ENCODE measurements at regions not wholly inside any gene's neighbourhood (a gene's known extent, or its start where the extent isn't known, plus 50 kb on each side); places are given as distances from the start of the nearest gene placed in this dataset.

DNA sequence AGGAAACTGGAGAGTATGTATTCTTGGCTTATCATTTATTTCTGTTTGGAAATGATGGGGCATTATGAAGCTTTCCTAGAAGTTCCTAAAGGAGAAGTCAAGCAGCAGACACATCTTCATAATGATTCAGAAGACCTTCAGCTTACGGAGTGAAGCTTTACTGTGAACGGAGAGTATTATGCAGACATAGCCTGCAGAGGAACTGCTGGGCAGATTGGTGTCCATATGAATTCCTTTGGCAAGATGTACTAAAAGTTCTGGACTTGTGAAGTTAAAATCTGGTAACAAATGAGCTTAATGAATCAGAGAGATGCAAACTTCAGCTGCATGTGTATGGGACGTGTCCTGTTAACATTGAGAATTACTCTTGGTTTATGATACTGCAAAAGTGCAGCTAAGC lies 60.1 kb downstream of the NABP1 start:
- intact Hi-C loops (cut with DNase I, micrococcal nuclease), result no loop called here
- Mint-ChIP-seq H3K4me3 (no peak overlapping the region), H3K36me3 (ENCODE audit: low read depth) (no peaks in the 10 kb centered on the region), H3K9me3 (ENCODE audit: low read depth) (no peaks in the 10 kb centered on the region), H3K27ac (no peak overlapping the region), H3K27me3 (peaks cover 5% of the 10 kb centered on the region), H3K4me1 (peaks cover 12% of the 10 kb centered on the region)
- no peak for DNase-seq
- POLR2A ChIA-PET, result interaction anchor here (0.7 kb wide), 1 partner anchor 11 kb away, joined by 5 read pairs; no protein-coding TSS in a partner anchor
- ATAC-seq, result no peak
- CTCF ChIA-PET, result interaction anchor here (0.7 to 0.8 kb wide), 2 partner anchors 20 to 184 kb away, joined by 3 to 4 read pairs; no protein-coding TSS in a partner anchor

DNA sequence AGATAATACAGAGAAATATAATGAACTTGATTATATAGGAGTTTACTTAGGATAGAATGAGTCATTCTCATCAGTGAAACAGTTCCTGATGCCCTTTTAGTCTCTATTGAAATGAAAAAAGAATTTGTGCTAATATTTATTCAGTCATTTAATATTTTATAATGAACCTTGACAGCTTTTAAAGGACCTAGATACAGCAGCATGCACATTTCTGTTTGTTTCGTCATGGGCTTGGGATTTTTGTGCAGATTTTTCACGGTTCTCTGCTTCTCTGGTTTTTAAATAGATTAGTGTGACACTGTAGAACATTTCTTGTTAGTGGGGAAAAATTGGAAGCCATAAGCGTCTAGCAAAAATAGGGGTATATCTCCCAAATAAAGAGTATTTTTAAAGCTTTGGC lies 60.7 kb downstream of the NABP1 start:
- peaks cover 7% of the 10 kb centered on the region for H3K27me3 Mint-ChIP-seq
- H3K36me3 Mint-ChIP-seq (ENCODE audit: low read depth), result no peaks in the 10 kb centered on the region
- H3K4me3 Mint-ChIP-seq, result no peak overlapping the region
- ChIA-PET POLR2A (no interaction called here), CTCF (no interaction called here)
- intact Hi-C loops (cut with DNase I, micrococcal nuclease), result no loop called here
- H3K9me3 Mint-ChIP-seq (ENCODE audit: low read depth), result no peaks in the 10 kb centered on the region
- no peak overlapping the region for H3K27ac Mint-ChIP-seq
- no peak for ATAC-seq
- peaks cover 12% of the 10 kb centered on the region for H3K4me1 Mint-ChIP-seq
- DNase-seq, result no peak

DNA sequence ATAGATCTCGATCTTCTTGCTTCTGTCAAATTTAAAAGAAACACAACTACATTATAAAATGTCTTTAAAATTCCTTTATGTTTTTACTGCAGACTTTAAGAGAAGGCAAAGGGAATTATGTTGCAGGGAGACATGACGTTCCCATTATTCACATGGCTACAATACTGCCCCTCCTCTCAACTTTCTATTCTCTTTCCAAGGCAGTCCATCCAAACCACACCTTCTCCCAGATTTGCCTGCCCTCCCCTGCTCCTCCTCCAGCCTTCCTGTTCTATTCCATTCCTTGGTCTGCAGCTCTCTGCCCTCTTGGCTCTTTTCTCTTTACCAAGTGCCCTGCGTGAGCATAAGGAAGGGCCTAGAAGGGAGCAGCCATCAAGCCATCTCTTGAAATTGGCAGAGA lies 61.3 kb downstream of the NABP1 start:
- Mint-ChIP-seq H3K4me3 (no peak overlapping the region), H3K27me3 (peaks cover 8% of the 10 kb centered on the region), H3K27ac (no peak overlapping the region), H3K9me3 (ENCODE audit: low read depth) (no peaks in the 10 kb centered on the region), H3K4me1 (peaks cover 12% of the 10 kb centered on the region), H3K36me3 (ENCODE audit: low read depth) (no peaks in the 10 kb centered on the region)
- no peak for ATAC-seq
- no peak for DNase-seq
- ChIA-PET CTCF (no interaction called here), POLR2A (interaction anchor here (0.6 kb wide), 1 partner anchor 603 kb away, joined by 3 read pairs; no protein-coding TSS in a partner anchor)
- intact Hi-C loops (cut with DNase I, micrococcal nuclease), result no loop called here

DNA sequence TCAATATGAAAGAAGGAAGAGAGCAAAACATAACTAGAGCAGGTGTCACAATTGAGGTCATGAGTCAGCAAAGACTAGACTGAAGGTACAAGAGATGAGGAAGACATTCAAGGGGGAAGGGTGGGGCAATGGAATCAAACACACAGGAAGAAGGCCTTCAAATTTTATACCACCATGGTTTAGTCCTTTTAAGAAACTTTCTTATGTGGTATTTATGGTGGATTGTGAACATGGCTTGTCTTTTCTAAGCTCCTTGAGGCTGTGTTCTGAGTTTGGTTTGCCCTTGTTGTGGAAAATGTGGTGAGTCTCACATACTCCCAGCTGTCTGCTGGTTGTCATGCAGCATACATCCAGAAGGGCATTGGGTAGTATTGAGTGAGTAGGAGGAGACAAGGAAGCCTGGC lies 62.1 kb downstream of the NABP1 start:
- Mint-ChIP-seq H3K27me3 (peaks cover 10% of the 10 kb centered on the region), H3K27ac (peak overlapping the region; percentile 66), H3K9me3 (ENCODE audit: low read depth) (no peaks in the 10 kb centered on the region), H3K4me1 (peaks cover 12% of the 10 kb centered on the region), H3K4me3 (no peak overlapping the region), H3K36me3 (ENCODE audit: low read depth) (no peaks in the 10 kb centered on the region)
- intact Hi-C loops (cut with DNase I, micrococcal nuclease), result loop anchor here (2.0 to 5.0 kb wide), 2 partner anchors 97 to 168 kb away; no protein-coding TSS in a partner anchor
- ATAC-seq, result peak; percentile 97
- peak; percentile 56 for DNase-seq
- POLR2A ChIA-PET, result interaction anchor here (0.6 kb wide), 1 partner anchor 602 kb away, joined by 3 read pairs; no protein-coding TSS in a partner anchor
- CTCF ChIA-PET, result interaction anchor here (0.6 kb wide), 1 partner anchor 865 kb away, joined by 3 read pairs; no protein-coding TSS in a partner anchor

DNA sequence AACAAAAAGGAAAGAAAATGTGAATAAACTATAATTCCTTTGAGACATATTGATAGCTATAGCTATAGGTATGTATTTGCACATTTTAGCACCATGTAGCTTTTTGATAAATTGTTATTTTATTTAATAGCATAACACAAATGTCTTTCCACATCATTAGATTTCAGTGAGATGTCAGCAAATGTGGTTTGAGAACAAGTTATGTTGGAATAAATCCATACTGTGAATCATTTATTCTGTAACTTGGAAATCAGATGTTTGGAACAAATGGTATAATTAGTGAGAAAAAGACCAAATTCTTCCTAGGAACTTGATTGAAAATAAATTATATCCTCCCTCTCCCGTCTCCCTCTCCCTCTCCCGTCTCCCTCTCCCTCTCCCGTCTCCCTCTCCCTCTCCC lies 62.8 kb downstream of the NABP1 start:
- intact Hi-C loops (cut with DNase I, micrococcal nuclease), result loop anchor here (2.0 to 5.0 kb wide), 2 partner anchors 98 to 168 kb away; no protein-coding TSS in a partner anchor

DNA sequence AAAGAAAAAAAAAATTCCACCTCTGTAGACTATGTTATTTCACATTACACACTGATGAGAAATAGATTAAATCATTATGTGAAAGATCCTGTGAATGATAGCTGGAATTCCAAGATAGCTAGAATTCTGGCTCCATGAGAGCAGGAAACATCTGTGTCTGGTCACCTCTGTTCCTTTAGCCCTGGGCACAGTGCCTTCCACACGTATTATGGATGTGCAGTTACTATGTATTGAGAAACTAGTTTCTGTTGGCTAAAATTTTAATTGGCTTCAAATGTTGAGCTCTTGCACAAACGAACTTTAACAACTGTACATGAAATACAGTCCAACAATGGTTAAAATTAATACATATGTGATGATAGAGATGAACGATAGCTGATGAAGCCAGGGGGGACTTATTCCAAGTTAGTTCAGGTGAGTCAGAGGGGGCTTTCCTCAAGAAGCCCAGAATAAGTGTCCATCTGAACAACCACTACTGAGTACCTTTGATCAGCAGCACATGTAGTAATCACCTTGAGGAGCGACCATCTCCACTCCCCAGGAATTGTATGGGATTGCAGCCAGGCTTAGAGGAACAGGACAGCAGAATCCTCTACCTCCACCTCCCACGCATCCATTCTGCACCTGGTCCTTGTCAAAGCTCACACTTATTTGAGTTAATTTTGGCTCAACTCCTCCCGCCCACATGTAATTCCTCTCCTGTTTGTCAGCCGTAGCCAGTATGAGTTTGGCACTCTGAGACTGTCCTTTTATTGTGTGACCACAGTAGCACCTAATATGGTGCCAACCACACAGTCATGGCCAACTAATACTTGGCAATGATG lies 68.6 kb downstream of the NABP1 start:
- Mint-ChIP-seq H3K27ac (no peak overlapping the region), H3K9me3 (ENCODE audit: low read depth) (no peaks in the 10 kb centered on the region), H3K4me3 (no peak overlapping the region), H3K4me1 (peaks cover 11% of the 10 kb centered on the region), H3K36me3 (ENCODE audit: low read depth) (no peaks in the 10 kb centered on the region), H3K27me3 (peaks cover 15% of the 10 kb centered on the region)
- DNase-seq (no peak), ATAC-seq (no peak)
- ChIA-PET CTCF (interaction anchor here (1.0 to 1.4 kb wide), 2 partner anchors 8 to 66 kb away, joined by 3 to 4 read pairs; no protein-coding TSS in a partner anchor), POLR2A (no interaction called here)
- intact Hi-C loops (cut with DNase I, micrococcal nuclease), result no loop called here

More for the DNA sequence above, 62.8 kb downstream of the NABP1 start:
- H3K4me1 Mint-ChIP-seq, result peaks cover 12% of the 10 kb centered on the region
- H3K27me3 Mint-ChIP-seq, result peaks cover 13% of the 10 kb centered on the region
- CTCF ChIA-PET, result interaction anchor here (0.6 kb wide), 1 partner anchor 36 kb away, joined by 3 read pairs; no protein-coding TSS in a partner anchor
- ATAC-seq (no peak), DNase-seq (no peak)
- POLR2A ChIA-PET, result no interaction called here
- H3K36me3 Mint-ChIP-seq (ENCODE audit: low read depth), result no peaks in the 10 kb centered on the region
- H3K4me3 Mint-ChIP-seq, result no peak overlapping the region
- no peak overlapping the region for H3K27ac Mint-ChIP-seq
- no peaks in the 10 kb centered on the region for H3K9me3 Mint-ChIP-seq (ENCODE audit: low read depth)

DNA sequence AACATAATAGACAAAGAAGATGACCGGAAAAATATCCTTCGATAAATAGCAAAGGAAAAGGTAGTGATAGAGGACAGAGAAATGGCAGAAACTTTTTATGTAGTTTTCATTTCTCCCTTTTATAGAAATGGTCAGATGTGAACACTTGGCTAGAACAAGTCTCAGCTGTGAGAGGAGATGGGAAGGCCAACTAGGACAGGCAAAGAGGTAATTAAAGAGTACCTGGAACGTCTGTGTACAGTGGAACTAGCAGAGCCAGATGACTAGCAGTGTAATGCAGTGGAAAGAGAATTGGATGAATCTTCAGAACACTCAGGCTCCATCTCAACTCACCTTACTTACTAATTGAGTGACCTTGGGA lies 69.2 kb downstream of the NABP1 start:
- H3K4me1 Mint-ChIP-seq, result peaks cover 11% of the 10 kb centered on the region
- CTCF ChIA-PET, result interaction anchor here (1.4 to 2.9 kb wide), 2 partner anchors 12 to 65 kb away, joined by 3 to 10 read pairs; no protein-coding TSS in a partner anchor
- POLR2A ChIA-PET, result no interaction called here
- intact Hi-C loops (cut with DNase I, micrococcal nuclease), result no loop called here
- ATAC-seq (no peak), DNase-seq (no peak)
- no peak overlapping the region for H3K4me3 Mint-ChIP-seq
- peaks cover 16% of the 10 kb centered on the region for H3K27me3 Mint-ChIP-seq
- H3K9me3 Mint-ChIP-seq (ENCODE audit: low read depth), result no peaks in the 10 kb centered on the region
- H3K27ac Mint-ChIP-seq, result no peak overlapping the region
- no peaks in the 10 kb centered on the region for H3K36me3 Mint-ChIP-seq (ENCODE audit: low read depth)

DNA sequence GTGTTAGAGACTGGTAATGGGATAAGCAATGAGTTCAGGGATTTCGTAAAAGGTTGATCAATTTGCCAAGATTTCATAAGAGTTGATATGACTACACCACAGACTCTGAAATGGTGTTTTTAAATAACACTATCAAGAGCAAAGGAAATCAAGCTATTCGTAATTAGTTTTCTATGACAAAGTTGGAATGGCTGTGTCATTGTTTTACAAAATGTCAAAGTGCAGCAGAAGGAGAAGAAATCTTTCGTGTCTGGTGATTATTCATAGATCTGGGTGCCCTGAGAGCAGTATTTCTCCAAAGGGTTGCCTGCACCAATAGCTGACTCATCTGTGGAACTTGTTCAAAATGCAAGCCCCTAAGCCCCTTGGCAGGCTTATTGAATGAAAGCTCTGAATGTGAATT lies 70.1 kb downstream of the NABP1 start:
- Mint-ChIP-seq H3K27me3 (peaks cover 17% of the 10 kb centered on the region), H3K4me3 (no peak overlapping the region), H3K27ac (no peak overlapping the region), H3K4me1 (peaks cover 11% of the 10 kb centered on the region), H3K9me3 (ENCODE audit: low read depth) (no peaks in the 10 kb centered on the region), H3K36me3 (ENCODE audit: low read depth) (no peaks in the 10 kb centered on the region)
- intact Hi-C loops (cut with DNase I, micrococcal nuclease), result no loop called here
- CTCF ChIA-PET, result interaction anchor here (0.6 to 2.9 kb wide), 4 partner anchors 11 to 159 kb away, joined by 3 to 10 read pairs (median 4); no protein-coding TSS in a partner anchor
- ATAC-seq (peak; percentile 36), DNase-seq (no peak)
- POLR2A ChIA-PET, result no interaction called here

DNA sequence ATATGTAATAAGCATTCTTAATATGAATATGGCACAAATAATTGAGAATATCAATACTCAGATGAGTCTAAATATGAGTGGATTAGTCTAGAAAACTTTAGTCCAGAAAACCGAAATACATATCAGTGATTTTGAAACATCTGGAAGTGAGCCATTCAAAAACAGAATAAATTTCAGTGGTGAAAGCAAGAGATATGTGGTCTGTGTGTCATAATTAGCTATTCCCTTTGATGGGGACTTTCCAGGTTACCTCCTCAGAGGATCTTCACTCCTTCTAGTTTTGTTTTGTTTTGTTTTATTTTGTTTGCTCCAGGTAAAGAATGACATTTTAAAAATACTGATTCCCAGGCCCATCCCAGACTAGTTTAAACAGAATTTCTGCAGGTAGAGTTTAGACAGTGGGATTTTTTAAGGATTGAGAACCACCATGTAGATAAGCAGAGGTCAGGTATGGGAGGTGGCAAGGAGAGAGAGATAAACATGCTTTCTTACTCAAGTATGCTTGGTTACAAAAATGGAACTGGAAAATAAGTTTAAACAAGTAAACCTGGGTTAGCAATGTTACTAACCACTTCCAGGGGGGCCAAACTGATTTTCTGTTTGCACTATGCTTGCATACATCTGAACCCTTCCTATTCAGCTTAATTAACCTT lies 70.7 kb downstream of the NABP1 start:
- H3K36me3 Mint-ChIP-seq (ENCODE audit: low read depth), result no peaks in the 10 kb centered on the region
- ATAC-seq (peak; percentile 83), DNase-seq (no peak)
- peaks cover 15% of the 10 kb centered on the region for H3K27me3 Mint-ChIP-seq
- H3K9me3 Mint-ChIP-seq (ENCODE audit: low read depth), result no peaks in the 10 kb centered on the region
- peaks cover 11% of the 10 kb centered on the region for H3K4me1 Mint-ChIP-seq
- CTCF ChIA-PET, result interaction anchor here (0.6 to 2.9 kb wide), 4 partner anchors 10 to 159 kb away, joined by 3 to 10 read pairs (median 4); no protein-coding TSS in a partner anchor
- H3K27ac Mint-ChIP-seq, result peak overlapping the region; percentile 18
- intact Hi-C loops (cut with DNase I, micrococcal nuclease), result no loop called here
- POLR2A ChIA-PET, result no interaction called here
- no peak overlapping the region for H3K4me3 Mint-ChIP-seq

DNA sequence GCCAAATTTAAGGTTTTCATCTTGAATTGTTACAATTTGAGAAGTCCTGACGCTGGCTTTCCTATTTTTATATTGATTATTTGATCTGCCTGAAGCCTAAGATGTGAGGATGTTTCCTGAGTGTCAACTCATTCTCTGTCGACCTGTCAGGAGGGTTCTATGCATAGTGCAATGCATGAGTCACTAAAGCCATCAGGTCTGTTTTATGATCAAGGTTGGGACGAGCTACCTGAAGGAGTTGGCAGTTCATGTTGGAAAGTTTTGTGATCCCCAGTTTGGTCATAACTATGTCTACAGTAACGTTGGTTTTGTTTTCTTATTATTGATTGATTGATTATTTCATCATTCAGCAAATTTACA lies 71.2 kb downstream of the NABP1 start:
- no peaks in the 10 kb centered on the region for H3K36me3 Mint-ChIP-seq (ENCODE audit: low read depth)
- POLR2A ChIA-PET, result interaction anchor here (0.6 kb wide), 1 partner anchor 11 kb away, joined by 5 read pairs; no protein-coding TSS in a partner anchor
- no peak overlapping the region for H3K4me3 Mint-ChIP-seq
- H3K4me1 Mint-ChIP-seq, result peaks cover 11% of the 10 kb centered on the region
- no peak for ATAC-seq
- peaks cover 15% of the 10 kb centered on the region for H3K27me3 Mint-ChIP-seq
- CTCF ChIA-PET, result interaction anchor here (1.2 to 2.9 kb wide), 2 partner anchors 10 to 21 kb away, joined by 4 to 10 read pairs; no protein-coding TSS in a partner anchor
- H3K27ac Mint-ChIP-seq, result no peak overlapping the region
- H3K9me3 Mint-ChIP-seq (ENCODE audit: low read depth), result no peaks in the 10 kb centered on the region
- no peak for DNase-seq
- intact Hi-C loops (cut with DNase I, micrococcal nuclease), result no loop called here

DNA sequence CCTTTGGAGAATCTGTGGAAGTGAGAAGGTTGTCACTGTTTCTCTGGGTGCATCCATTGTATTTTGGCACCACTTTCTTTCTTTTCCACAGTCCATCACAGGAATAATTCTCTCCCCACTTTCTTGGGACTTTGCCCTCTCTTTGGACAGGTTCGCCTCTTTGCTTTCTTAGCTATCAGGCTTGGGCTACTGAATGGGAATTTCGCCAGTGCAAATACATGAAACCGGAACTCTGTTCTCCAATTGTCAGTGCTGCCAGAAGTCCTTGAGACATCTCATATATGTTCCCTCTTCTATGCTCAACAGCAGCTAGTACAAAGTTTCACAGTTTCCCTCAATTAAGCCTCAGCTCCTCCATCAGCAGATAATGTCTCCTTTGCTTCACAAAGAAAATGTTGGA lies 76.2 kb downstream of the NABP1 start:
- DNase-seq (no peak), ATAC-seq (no peak)
- ChIA-PET POLR2A (no interaction called here), CTCF (interaction anchor here (0.5 to 1.4 kb wide), 2 partner anchors 8 to 1976 kb away, joined by 4 to 5 read pairs; no protein-coding TSS in a partner anchor)
- no peak overlapping the region for H3K27ac Mint-ChIP-seq
- H3K36me3 Mint-ChIP-seq (ENCODE audit: low read depth), result no peaks in the 10 kb centered on the region
- H3K4me1 Mint-ChIP-seq, result peaks cover 5% of the 10 kb centered on the region
- H3K9me3 Mint-ChIP-seq (ENCODE audit: low read depth), result no peaks in the 10 kb centered on the region
- intact Hi-C loops (cut with DNase I, micrococcal nuclease), result no loop called here
- no peak overlapping the region for H3K4me3 Mint-ChIP-seq
- peaks cover 9% of the 10 kb centered on the region for H3K27me3 Mint-ChIP-seq
